ENCODE measurements at regions not wholly inside any gene's neighbourhood (a gene's known extent, or its start where the extent isn't known, plus 50 kb on each side); places are given as distances from the start of the nearest gene placed in this dataset.

GRCh38 chr5:117587111-117587510, 1012.5 kb upstream of the SEMA6A start:
- Histone ChIP-seq H3K9me3 (ENCODE audit: low read length) (no peaks in the 10 kb centered on the region), H3K9ac (ENCODE audit: low read length) (no peak overlapping the region), H3K4me3 (ENCODE audit: low read length) (no peak overlapping the region), H4K20me1 (ENCODE audit: insufficient read depth) (no peaks in the 10 kb centered on the region), H3K27me3 (ENCODE audit: insufficient read depth, low read depth, low read length) (no peaks in the 10 kb centered on the region), H3K9me2 (ENCODE audit: insufficient read depth, low read length) (no peaks in the 10 kb centered on the region), H3K79me2 (replicated peaks; ENCODE audit: insufficient read depth, low read length) (no peaks in the 10 kb centered on the region), H3F3A (ENCODE audit: insufficient read depth, low read length, poor library complexity, severe bottlenecking) (no peaks in the 10 kb centered on the region), H3K36me3 (ENCODE audit: insufficient read depth, low read length) (no peaks in the 10 kb centered on the region), H3K4me2 (ENCODE audit: low read length) (no peak overlapping the region), H2AFZ (ENCODE audit: low read depth, low read length) (no peak overlapping the region), H3K27ac (ENCODE audit: low read length) (no peak overlapping the region)
- TF ChIP-seq EP300 (conservative IDR thresholded peaks at IDR 0.05; ENCODE audit: poor library complexity, severe bottlenecking) (no peak), MXI1 (conservative IDR thresholded peaks at IDR 0.05; ENCODE audit: poor library complexity, severe bottlenecking) (no peak), TAF1 (IDR thresholded peaks at IDR 0.05; ENCODE audit: low read depth) (no peak), CTCF (IDR thresholded peaks at IDR 0.05; ENCODE audit: poor library complexity, severe bottlenecking) (no peak), EZH2 (IDR thresholded peaks at IDR 0.05; ENCODE audit: borderline replicate concordance, insufficient read depth, low read length, poor library complexity, severe bottlenecking) (no peak), POLR2AphosphoS5 (IDR thresholded peaks at IDR 0.05) (no peak), RAD21 (conservative IDR thresholded peaks at IDR 0.05) (no peak), SMC3 (conservative IDR thresholded peaks at IDR 0.05; ENCODE audit: poor library complexity) (no peak)
- TF ChIP-seq, protein P1, sequence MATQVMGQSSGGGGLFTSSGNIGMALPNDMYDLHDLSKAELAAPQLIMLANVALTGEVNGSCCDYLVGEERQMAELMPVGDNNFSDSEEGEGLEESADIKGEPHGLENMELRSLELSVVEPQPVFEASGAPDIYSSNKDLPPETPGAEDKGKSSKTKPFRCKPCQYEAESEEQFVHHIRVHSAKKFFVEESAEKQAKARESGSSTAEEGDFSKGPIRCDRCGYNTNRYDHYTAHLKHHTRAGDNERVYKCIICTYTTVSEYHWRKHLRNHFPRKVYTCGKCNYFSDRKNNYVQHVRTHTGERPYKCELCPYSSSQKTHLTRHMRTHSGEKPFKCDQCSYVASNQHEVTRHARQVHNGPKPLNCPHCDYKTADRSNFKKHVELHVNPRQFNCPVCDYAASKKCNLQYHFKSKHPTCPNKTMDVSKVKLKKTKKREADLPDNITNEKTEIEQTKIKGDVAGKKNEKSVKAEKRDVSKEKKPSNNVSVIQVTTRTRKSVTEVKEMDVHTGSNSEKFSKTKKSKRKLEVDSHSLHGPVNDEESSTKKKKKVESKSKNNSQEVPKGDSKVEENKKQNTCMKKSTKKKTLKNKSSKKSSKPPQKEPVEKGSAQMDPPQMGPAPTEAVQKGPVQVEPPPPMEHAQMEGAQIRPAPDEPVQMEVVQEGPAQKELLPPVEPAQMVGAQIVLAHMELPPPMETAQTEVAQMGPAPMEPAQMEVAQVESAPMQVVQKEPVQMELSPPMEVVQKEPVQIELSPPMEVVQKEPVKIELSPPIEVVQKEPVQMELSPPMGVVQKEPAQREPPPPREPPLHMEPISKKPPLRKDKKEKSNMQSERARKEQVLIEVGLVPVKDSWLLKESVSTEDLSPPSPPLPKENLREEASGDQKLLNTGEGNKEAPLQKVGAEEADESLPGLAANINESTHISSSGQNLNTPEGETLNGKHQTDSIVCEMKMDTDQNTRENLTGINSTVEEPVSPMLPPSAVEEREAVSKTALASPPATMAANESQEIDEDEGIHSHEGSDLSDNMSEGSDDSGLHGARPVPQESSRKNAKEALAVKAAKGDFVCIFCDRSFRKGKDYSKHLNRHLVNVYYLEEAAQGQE (IDR thresholded peaks at IDR 0.05; ENCODE audit: borderline replicate concordance) = no peak

DNA sequence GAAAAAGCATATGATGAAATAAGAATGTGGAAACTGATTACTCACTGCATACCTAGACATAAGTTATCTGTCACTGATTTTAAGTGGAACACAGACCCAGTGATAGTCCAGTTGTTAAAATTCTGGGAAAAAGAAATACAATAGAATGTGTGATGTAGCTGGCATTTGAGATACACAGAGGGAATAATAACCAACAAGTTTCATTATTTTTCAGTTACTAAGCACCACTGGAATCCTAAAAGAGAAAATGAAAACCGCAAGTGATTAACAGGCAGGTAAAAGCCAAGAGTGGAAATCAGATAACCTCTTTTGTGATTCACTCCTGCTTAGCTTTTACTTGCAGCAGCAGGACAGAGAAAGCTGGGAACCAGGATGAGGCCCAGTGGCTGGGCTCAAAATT, 994.0 kb upstream of the SEMA6A start:
- H3K79me2 ChIP-seq (replicated peaks; ENCODE audit: insufficient read depth, low read length) = no peaks in the 10 kb centered on the region
- no peaks in the 10 kb centered on the region for H3K36me3 ChIP-seq (ENCODE audit: insufficient read depth, low read length)
- H3K9me3 ChIP-seq (ENCODE audit: low read length) = no peaks in the 10 kb centered on the region
- no peaks in the 10 kb centered on the region for H3F3A ChIP-seq (ENCODE audit: insufficient read depth, low read length, poor library complexity, severe bottlenecking)
- TF ChIP-seq MXI1 (conservative IDR thresholded peaks at IDR 0.05; ENCODE audit: poor library complexity, severe bottlenecking) (no peak), EP300 (conservative IDR thresholded peaks at IDR 0.05; ENCODE audit: poor library complexity, severe bottlenecking) (no peak), SMC3 (conservative IDR thresholded peaks at IDR 0.05; ENCODE audit: poor library complexity) (no peak), TAF1 (IDR thresholded peaks at IDR 0.05; ENCODE audit: low read depth) (no peak), CTCF (IDR thresholded peaks at IDR 0.05; ENCODE audit: poor library complexity, severe bottlenecking) (no peak), RAD21 (conservative IDR thresholded peaks at IDR 0.05) (no peak), EZH2 (IDR thresholded peaks at IDR 0.05; ENCODE audit: borderline replicate concordance, insufficient read depth, low read length, poor library complexity, severe bottlenecking) (no peak), POLR2AphosphoS5 (IDR thresholded peaks at IDR 0.05) (no peak)
- TF ChIP-seq, protein P1 (IDR thresholded peaks at IDR 0.05; ENCODE audit: borderline replicate concordance) = no peak
- no peak overlapping the region for H3K4me3 ChIP-seq (ENCODE audit: low read length)
- no peak overlapping the region for H2AFZ ChIP-seq (ENCODE audit: low read depth, low read length)
- H3K9ac ChIP-seq (ENCODE audit: low read length) = no peak overlapping the region
- H3K9me2 ChIP-seq (ENCODE audit: insufficient read depth, low read length) = no peaks in the 10 kb centered on the region
- no peaks in the 10 kb centered on the region for H4K20me1 ChIP-seq (ENCODE audit: insufficient read depth)
- H3K4me2 ChIP-seq (ENCODE audit: low read length) = no peak overlapping the region
- H3K27ac ChIP-seq (ENCODE audit: low read length) = no peak overlapping the region
- H3K27me3 ChIP-seq (ENCODE audit: insufficient read depth, low read depth, low read length) = no peaks in the 10 kb centered on the region
